Common myeloid progenitor, CD34-positive (primary cell): ENCODE measurements at regions not wholly inside any gene's neighbourhood (a gene's known extent, or its start where the extent isn't known, plus 50 kb on each side); places are given as distances from the start of the nearest gene placed in this dataset.

Source experiments
- CTCF ChIA-PET: fragments of 350-600 bp; sonication (Branson Sonifier 250); formaldehyde crosslinking; loops from one replicate; lab custom pipeline; 2021; ENCODE audit warnings: antibody characterized with exemption; lab: Charles Lee
- POLR2A ChIA-PET: fragments of 350-600 bp; sonication (Branson Sonifier 250); formaldehyde crosslinking; loops from one replicate; lab custom pipeline; 2021; ENCODE audit warnings: antibody characterized with exemption; lab: Charles Lee
- DNase-seq, 3 donors: peaks; one replicate each; pipeline versions ENCODE4 v3.0.0 to v3.0.0-alpha.2; 2013
- H3K27ac ChIP-seq, 2 experiments: 1 replicate in 1 of 2; 2 replicates in 1 of 2; pipeline ENCODE4 v1.7.0; 2013; ENCODE audit warnings: inconsistent platforms in 2 of 2, low read length in 2 of 2, mild to moderate bottlenecking in 2 of 2, low read depth in 1 of 2, moderate library complexity in 1 of 2; ENCODE audit not compliant: severe bottlenecking in 2 of 2, insufficient read depth in 1 of 2, poor library complexity in 1 of 2
- H3K27me3 ChIP-seq, 5 experiments: replicated peaks in 2 of 5; 1 replicate in 3 of 5; 2 replicates in 2 of 5; pipeline versions ENCODE4 v1.6.1 to v1.7.0; 2013; ENCODE audit warnings: low read length in 4 of 5, mild to moderate bottlenecking in 2 of 5, moderate library complexity in 2 of 5, inconsistent platforms in 1 of 5; ENCODE audit not compliant: insufficient read depth in 5 of 5, control insufficient read depth in 4 of 5
- H3K36me3 ChIP-seq, 4 experiments: 1 replicate in 2 of 4; 2 replicates in 2 of 4; pipeline versions ENCODE4 v1.6.1 to v1.7.0; 2013; ENCODE audit warnings: low read length in 3 of 4, control low read depth in 1 of 4, mild to moderate bottlenecking in 1 of 4; ENCODE audit not compliant: control insufficient read depth in 4 of 4, insufficient read depth in 4 of 4
- H3K4me1 ChIP-seq, 4 experiments: 1 replicate in 3 of 4; 2 replicates in 1 of 4; pipeline versions ENCODE4 v1.6.1 to v1.7.1; 2013; ENCODE audit warnings: low read length in 3 of 4, mild to moderate bottlenecking in 3 of 4, control low read depth in 1 of 4, inconsistent platforms in 1 of 4, moderate library complexity in 1 of 4; ENCODE audit not compliant: control insufficient read depth in 4 of 4, insufficient read depth in 4 of 4; ENCODE audit errors: control extremely low read depth in 1 of 4
- H3K4me3 ChIP-seq, 7 experiments: 1 replicate in 4 of 7; 2 replicates in 3 of 7; pipeline versions ENCODE4 v1.5.1 to v1.7.0; 2013; ENCODE audit warnings: mild to moderate bottlenecking in 7 of 7, low read length in 6 of 7, moderate library complexity in 6 of 7, inconsistent platforms in 2 of 7, low read depth in 2 of 7, control low read depth in 1 of 7; ENCODE audit not compliant: insufficient read depth in 4 of 7, control insufficient read depth in 1 of 7; ENCODE audit errors: extremely low read depth in 1 of 7
- H3K9me3 ChIP-seq, 5 experiments: 1 replicate in 4 of 5; 2 replicates in 1 of 5; pipeline versions ENCODE4 v1.6.1 to v1.7.1; 2013; ENCODE audit warnings: low read length in 4 of 5, mild to moderate bottlenecking in 2 of 5, inconsistent platforms in 1 of 5, low read depth in 1 of 5, moderate library complexity in 1 of 5; ENCODE audit not compliant: control insufficient read depth in 4 of 5, insufficient read depth in 2 of 5; ENCODE audit errors: control extremely low read depth in 1 of 5
- WGBS: methylation state at CpG from one replicate; pipeline ENCODE4 v1.1.5; 2013; ENCODE audit not compliant: insufficient coverage; 5-methylcytosine and 5-hydroxymethylcytosine counted together

DNA sequence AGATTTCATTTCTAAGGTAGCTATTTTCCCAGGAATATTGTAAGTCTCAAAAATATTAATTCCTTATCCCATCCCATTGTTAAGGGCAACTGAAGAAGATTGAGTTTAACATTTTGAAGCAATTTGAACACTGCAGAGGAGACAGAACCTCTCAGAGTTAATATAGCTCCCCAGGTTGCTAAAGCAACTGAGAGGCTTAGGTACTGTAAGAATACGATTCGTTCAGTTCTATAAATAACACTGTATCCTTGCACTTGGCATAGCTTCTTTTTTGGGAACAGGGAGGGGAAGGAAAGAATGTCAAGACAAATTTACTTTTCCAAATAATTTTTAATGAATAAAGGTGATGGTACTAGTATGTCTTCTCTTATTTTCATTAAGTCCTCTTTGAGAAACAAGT is 658.4 kb upstream of the CELF2 start:
- Histone ChIP-seq H3K4me3 (no peak overlapping the region), H3K4me1 (no peaks in the 10 kb centered on the region), H3K36me3 (no peaks in the 10 kb centered on the region), H3K27ac (no peak overlapping the region), H3K9me3 (peaks cover 0 to 2% (median 0%) of the 10 kb centered on the region in 5 experiments), H3K27me3 (no peaks in the 10 kb centered on the region)
- DNase-seq, result no peak
- ChIA-PET POLR2A (no interaction called here), CTCF (no interaction called here)
- WGBS, result no CpG with 5 or more reads among the region's 2 CpGs

DNA sequence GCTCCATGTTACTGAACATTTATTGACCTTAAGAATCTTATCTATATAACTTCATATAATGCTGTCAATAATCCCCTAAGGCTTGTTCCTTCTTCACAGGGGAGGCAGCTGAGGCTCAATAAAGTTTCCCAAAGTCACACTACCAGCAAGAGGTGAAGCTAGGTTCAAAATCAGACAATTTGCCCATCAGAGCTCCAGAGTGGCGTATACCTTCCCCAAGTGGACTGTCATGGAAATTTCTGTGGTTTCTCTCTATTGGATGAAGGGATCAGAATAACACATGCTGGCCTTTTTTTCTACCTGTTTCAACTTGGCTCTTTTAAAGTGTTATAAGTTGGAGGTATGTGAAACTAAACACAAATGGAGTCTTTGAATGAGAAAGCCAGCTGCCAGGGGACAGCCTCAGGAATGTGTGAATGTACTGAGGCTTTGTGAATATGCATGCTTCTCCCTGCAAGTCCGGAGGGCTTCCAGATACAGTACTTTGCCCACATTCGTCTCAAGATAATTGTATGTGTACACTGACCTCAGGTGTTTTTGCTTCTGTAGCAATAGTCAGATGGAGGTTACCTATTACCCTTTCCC is 656.3 kb upstream of the CELF2 start:
- no peak overlapping the region for H3K27ac ChIP-seq
- H3K4me3 ChIP-seq, result no peak overlapping the region
- DNase-seq, result no peak
- no peaks in the 10 kb centered on the region for H3K36me3 ChIP-seq
- ChIA-PET POLR2A (no interaction called here), CTCF (no interaction called here)
- H3K27me3 ChIP-seq, result no peaks in the 10 kb centered on the region
- WGBS, result 95% methylated on average over 3 of the region's 3 CpGs
- no peaks in the 10 kb centered on the region for H3K4me1 ChIP-seq
- H3K9me3 ChIP-seq, result peaks cover 0 to 2% (median 0%) of the 10 kb centered on the region in 5 experiments

DNA sequence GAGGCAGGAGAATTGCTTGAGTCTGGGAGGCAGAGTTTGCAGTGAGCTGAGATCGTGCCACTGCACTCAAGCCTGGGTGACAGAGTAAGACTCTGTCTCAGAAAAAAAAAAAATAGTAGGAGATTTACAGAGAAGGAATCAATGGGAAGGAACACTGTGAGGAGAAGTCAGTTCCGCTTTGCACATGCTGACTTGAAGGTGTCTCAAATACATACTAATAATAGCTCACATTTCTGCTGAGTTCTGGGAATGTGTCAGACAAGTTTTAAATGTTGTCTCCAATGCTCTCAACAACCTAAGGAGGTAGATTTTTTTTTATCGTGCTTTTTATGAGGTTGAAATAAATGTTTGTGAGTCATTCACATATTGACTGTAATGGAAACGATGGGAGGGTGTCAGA is 654.9 kb upstream of the CELF2 start:
- Histone ChIP-seq H3K27me3 (no peaks in the 10 kb centered on the region), H3K36me3 (no peaks in the 10 kb centered on the region), H3K4me3 (no peak overlapping the region), H3K4me1 (no peaks in the 10 kb centered on the region), H3K27ac (no peak overlapping the region), H3K9me3 (peaks cover 0 to 2% (median 0%) of the 10 kb centered on the region in 5 experiments)
- ChIA-PET POLR2A (no interaction called here), CTCF (no interaction called here)
- WGBS, result 100% methylated on average over 2 of the region's 4 CpGs
- DNase-seq, result no peak

DNA sequence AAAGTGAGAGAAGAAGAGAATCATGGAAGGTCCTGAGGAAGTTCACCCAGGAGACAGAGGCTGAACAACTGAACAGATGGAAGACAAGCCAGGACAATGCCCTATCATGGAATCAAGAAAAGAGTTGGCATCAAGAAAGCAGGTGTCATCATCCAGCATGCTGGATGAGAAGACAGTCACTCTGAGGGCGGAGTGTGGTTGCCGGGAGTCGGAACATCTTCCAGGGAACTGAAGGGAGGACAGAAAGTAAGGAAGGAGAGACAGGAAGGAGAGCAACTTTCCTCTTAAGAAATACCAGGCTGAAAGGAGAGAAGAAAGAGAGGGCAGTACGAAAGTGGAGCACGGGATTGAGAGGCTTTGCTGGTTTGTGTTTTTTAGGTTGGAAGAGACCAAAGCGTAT is 654.5 kb upstream of the CELF2 start:
- no peak overlapping the region for H3K4me3 ChIP-seq
- H3K4me1 ChIP-seq, result no peaks in the 10 kb centered on the region
- POLR2A ChIA-PET, result no interaction called here
- H3K9me3 ChIP-seq, result peaks cover 0 to 2% (median 0%) of the 10 kb centered on the region in 5 experiments
- 98% methylated on average over 6 of the region's 6 CpGs for WGBS
- CTCF ChIA-PET, result no interaction called here
- DNase-seq, result no peak
- no peaks in the 10 kb centered on the region for H3K27me3 ChIP-seq
- H3K36me3 ChIP-seq, result no peaks in the 10 kb centered on the region
- H3K27ac ChIP-seq, result no peak overlapping the region

DNA sequence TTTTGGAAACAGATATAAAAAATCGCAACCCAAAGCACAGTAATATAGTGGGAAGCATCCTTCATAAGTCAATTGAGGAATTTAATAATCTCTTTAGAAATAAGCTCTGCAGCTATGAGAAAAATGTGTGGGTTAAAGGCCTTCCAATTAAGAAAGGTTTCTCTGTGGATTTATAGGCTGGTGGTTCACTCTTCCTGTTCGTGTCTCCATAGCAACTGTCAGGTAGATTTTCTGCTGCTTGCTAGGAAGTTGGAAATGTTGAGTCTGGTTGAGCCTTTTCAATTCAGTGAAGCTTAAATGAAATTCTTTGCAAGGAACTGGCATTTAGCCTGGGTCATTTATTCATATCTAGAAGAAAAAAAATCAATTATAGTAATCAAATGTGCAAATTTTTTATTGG is 652.8 kb upstream of the CELF2 start:
- no peak for DNase-seq
- no peaks in the 10 kb centered on the region for H3K9me3 ChIP-seq
- POLR2A ChIA-PET, result no interaction called here
- WGBS, result no CpG with 5 or more reads among the region's 2 CpGs
- H3K4me1 ChIP-seq, result no peaks in the 10 kb centered on the region
- no peak overlapping the region for H3K4me3 ChIP-seq
- no peaks in the 10 kb centered on the region for H3K36me3 ChIP-seq
- CTCF ChIA-PET, result no interaction called here
- H3K27ac ChIP-seq, result no peak overlapping the region
- H3K27me3 ChIP-seq, result no peaks in the 10 kb centered on the region

DNA sequence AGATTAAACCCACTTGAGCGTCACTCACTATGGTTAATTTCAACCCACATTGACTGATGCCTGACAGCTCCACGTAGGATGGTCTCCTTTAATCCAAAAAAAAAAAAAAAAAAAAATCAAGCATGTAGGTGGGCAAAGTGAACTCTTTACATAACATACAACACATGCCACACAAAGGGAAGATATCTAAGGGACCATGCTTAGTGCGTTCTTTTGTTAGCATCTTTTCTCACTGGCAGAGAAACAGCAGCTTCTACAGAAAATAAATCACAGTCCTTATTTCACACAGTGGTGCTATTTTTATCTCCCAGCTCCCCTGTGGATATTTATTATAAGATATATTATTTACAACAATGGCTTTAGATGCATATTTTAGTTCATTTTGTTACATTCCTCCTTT is 652.0 kb upstream of the CELF2 start:
- no peak overlapping the region for H3K4me3 ChIP-seq
- no peaks in the 10 kb centered on the region for H3K36me3 ChIP-seq
- no peaks in the 10 kb centered on the region for H3K9me3 ChIP-seq
- ChIA-PET CTCF (no interaction called here), POLR2A (no interaction called here)
- WGBS, result 86% methylated on average over 1 of the region's 3 CpGs
- no peaks in the 10 kb centered on the region for H3K4me1 ChIP-seq
- no peak overlapping the region for H3K27ac ChIP-seq
- H3K27me3 ChIP-seq, result no peaks in the 10 kb centered on the region
- DNase-seq, result no peak

DNA sequence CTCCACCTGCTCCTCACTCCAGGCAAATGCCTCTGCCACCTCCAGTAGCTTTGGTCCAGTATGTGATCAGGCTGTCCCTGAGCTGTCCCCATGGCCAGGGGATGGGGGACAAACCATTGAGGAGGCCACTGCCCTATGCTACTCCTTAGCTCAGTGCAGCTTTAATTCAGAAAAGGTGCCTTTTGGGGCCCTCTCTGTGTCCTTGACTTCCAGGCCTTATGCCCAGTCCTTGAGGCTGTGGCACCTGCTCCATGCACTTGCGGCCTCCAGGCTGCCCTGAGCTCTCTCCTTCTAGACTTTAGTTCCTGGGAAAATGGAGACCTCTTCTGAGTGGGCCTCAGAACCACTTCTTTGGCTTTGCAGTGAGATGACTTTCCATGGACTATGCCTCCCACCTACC is 650.8 kb upstream of the CELF2 start:
- Histone ChIP-seq H3K4me3 (no peak overlapping the region), H3K36me3 (no peaks in the 10 kb centered on the region), H3K27me3 (no peaks in the 10 kb centered on the region), H3K9me3 (no peaks in the 10 kb centered on the region), H3K27ac (no peak overlapping the region), H3K4me1 (no peaks in the 10 kb centered on the region)
- WGBS, result 88% methylated on average over 1 of the region's 1 CpG
- ChIA-PET POLR2A (no interaction called here), CTCF (no interaction called here)
- DNase-seq, result no peak
